Mesodermal cell (in vitro differentiated cells): ENCODE measurements at regions not wholly inside any gene's neighbourhood (a gene's known extent, or its start where the extent isn't known, plus 50 kb on each side); places are given as distances from the start of the nearest gene placed in this dataset.
A peak's percentile ranks its signal among the peaks of the same experiment; 100 is the strongest.
"Not testable (repeated sequence)": the region's sequence is repeated elsewhere in the genome, so short reads cannot be mapped to it uniquely, and the experiment has no call there.

Experiments used
- H3K27ac ChIP-seq: 2 replicates; pipeline ENCODE4 v1.7.0; 2013; ENCODE audit warnings: mild to moderate bottlenecking, low read depth, low read length, moderate library complexity; ENCODE audit not compliant: severe bottlenecking
- H3K36me3 ChIP-seq: 2 replicates; pipeline ENCODE4 v1.7.1; 2013; ENCODE audit warnings: mild to moderate bottlenecking, low read length, moderate library complexity; ENCODE audit not compliant: control insufficient read depth, insufficient read depth
- H3K4me1 ChIP-seq: one replicate; pipeline ENCODE4 v1.7.1; 2013; ENCODE audit warnings: mild to moderate bottlenecking, low read length; ENCODE audit not compliant: insufficient read depth, control insufficient read depth, poor library complexity, severe bottlenecking
- H3K4me3 ChIP-seq: 2 replicates; pipeline ENCODE4 v1.7.0; 2013; ENCODE audit warnings: low read length, control low read depth, mild to moderate bottlenecking; ENCODE audit not compliant: insufficient read depth, poor library complexity, severe bottlenecking; ENCODE audit errors: extremely low read depth
- H3K9me3 ChIP-seq: 2 replicates; pipeline ENCODE4 v1.7.1; 2013; ENCODE audit warnings: mild to moderate bottlenecking, low read length, moderate library complexity; ENCODE audit not compliant: control insufficient read depth
- WGBS, 2 experiments: methylation state at CpG; one replicate each; pipeline ENCODE4 v1.1.5; 2013; ENCODE audit warnings: missing lambda C conversion rate in 2 of 2; ENCODE audit not compliant: insufficient coverage in 2 of 2; 5-methylcytosine and 5-hydroxymethylcytosine counted together

DNA sequence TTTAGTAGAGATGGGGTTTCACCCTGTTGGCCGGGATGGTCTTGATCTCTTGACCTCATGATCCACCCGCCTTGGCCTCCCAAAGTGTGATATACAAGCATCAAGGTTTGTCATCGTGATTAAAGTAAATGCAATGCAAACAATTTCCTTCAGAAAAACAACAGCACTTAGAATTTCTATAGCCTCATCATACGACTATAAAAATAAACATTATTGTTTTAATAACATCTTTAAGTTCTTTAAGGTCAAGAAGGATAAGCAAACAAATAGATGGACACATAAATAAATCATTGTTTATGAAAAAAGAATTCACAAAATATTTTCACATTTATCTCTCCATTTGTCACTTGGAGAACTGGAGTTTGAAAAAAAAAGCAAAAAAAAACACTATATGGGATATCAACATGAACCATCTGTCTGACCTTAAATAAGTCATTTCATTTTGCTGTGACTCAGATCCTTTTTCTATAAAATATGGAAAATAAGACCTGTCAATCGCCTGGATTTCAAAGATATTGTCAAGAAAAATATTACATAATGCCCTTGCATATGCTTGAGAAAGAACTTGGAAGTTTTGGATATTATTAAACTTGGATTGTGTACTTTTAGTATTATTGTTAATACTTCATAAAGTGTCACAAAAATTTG, 642.0 kb upstream of the KCNMB2 start:
- H3K36me3 ChIP-seq: no peaks in the 10 kb centered on the region
- H3K4me3 ChIP-seq: no peak overlapping the region
- WGBS, 2 experiments: no CpG with 5 or more reads among the region's 5 CpGs
- peaks cover 11% of the 10 kb centered on the region for H3K9me3 ChIP-seq
- no peak overlapping the region for H3K27ac ChIP-seq
- H3K4me1 ChIP-seq: no peaks in the 10 kb centered on the region

- no peaks in the 10 kb centered on the region for H3K4me1 ChIP-seq
- no peak overlapping the region for H3K27ac ChIP-seq
- H3K36me3 ChIP-seq: no peaks in the 10 kb centered on the region
- no peak overlapping the region for H3K4me3 ChIP-seq
- WGBS, 2 experiments: 100% methylated on average over 1 of the region's 1 CpG
- peaks cover 18% of the 10 kb centered on the region for H3K9me3 ChIP-seq
These were observed 638.1 kb upstream of the KCNMB2 start for GRCh38 chr3:177898185-177898584.

- Histone ChIP-seq H3K4me1 (peaks cover under 1% of the 10 kb centered on the region), H3K27ac (no peak overlapping the region), H3K36me3 (no peaks in the 10 kb centered on the region), H3K4me3 (no peak overlapping the region), H3K9me3 (peaks cover 18% of the 10 kb centered on the region)
- 95 to 96% methylated on average over 6 to 7 of the region's 9 CpGs for WGBS, 2 experiments
These were observed 636.8 kb upstream of the KCNMB2 start for GRCh38 chr3:177899275-177900067.

GRCh38 chr3:177902876-177903275, 633.4 kb upstream of the KCNMB2 start:
- 60 to 100% methylated on average over 1 to 2 of the region's 5 CpGs for WGBS, 2 experiments
- Histone ChIP-seq H3K27ac (no peak overlapping the region), H3K4me1 (peaks cover 20% of the 10 kb centered on the region), H3K4me3 (no peak overlapping the region), H3K36me3 (no peaks in the 10 kb centered on the region), H3K9me3 (peaks cover 22% of the 10 kb centered on the region)

- no peak overlapping the region for H3K27ac ChIP-seq
- H3K36me3 ChIP-seq: no peaks in the 10 kb centered on the region
- H3K4me3 ChIP-seq: no peak overlapping the region
- H3K9me3 ChIP-seq: peaks cover 9% of the 10 kb centered on the region
- H3K4me1 ChIP-seq: peaks cover 20% of the 10 kb centered on the region
These were observed 631.6 kb upstream of the KCNMB2 start for GRCh38 chr3:177904621-177905020.

- Histone ChIP-seq H3K4me3 (no peak overlapping the region), H3K4me1 (peaks cover 20% of the 10 kb centered on the region), H3K36me3 (no peaks in the 10 kb centered on the region), H3K9me3 (peaks cover 3% of the 10 kb centered on the region), H3K27ac (peak overlapping the region; percentile 87)
- 60 to 80% methylated on average over 1 of the region's 4 CpGs for WGBS, 2 experiments
These were observed 630.8 kb upstream of the KCNMB2 start for GRCh38 chr3:177905173-177906125.

- WGBS, 2 experiments: 60 to 85% methylated on average over 2 of the region's 4 CpGs
- Histone ChIP-seq H3K27ac (peak overlapping the region; percentile 87), H3K36me3 (no peaks in the 10 kb centered on the region), H3K4me3 (no peak overlapping the region), H3K9me3 (peaks cover 3% of the 10 kb centered on the region), H3K4me1 (peaks cover 20% of the 10 kb centered on the region)
These were observed 630.1 kb upstream of the KCNMB2 start for GRCh38 chr3:177906126-177906511.

DNA sequence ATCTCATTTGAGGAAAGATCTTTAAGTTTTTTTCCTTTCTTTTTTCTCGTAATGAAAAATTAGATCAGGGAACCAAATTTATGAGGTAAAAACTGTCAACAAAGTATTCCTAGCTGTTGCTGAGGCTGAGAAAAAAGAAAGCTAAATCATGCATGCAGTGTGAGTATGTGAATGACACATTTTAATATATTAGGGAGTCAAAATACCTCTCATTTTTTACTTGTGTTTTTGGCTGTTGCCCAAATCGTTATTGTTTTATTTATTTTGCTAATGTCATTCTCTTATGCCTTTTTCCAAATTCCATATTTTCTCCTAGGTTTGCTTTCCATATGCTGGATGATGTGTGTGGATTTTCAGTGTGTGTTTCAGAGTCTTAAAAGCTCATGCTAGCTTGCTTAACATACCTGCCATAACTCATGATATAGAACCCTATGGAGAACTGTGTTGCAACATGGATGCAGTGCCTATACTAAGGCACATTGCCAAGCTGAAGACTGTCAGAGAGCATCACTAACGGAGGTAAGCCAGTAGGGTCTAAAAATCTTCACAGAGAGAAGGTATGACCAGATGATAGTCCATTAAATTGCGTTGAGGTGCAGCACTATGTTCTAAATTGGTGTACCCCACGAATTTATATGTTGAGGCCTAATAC, 629.5 kb upstream of the KCNMB2 start:
- Histone ChIP-seq H3K9me3 (peaks cover 3% of the 10 kb centered on the region), H3K27ac (peak overlapping the region; percentile 87), H3K4me1 (peaks cover 20% of the 10 kb centered on the region), H3K36me3 (no peaks in the 10 kb centered on the region), H3K4me3 (no peak overlapping the region)
- 81 to 100% methylated on average over 3 of the region's 5 CpGs for WGBS, 2 experiments

DNA sequence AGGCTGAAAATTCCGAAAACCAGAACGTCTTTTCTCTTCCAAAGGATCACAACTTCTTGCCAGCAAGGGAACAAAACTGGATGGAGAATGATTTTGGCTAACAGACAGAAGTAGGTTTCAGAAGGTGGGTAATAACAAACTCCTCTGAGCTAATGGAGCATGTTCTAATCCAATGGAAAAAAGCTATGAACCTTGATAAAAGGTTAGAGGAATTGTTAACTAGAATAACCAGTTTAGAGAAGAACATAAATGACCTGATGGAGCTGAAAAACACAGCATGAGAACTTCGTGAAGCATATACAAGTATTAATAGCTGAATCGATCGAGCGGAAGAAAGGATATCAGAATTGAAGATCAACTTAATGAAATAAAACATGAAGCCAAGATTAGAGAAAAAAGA, 626.7 kb upstream of the KCNMB2 start:
- 88 to 100% methylated on average over 4 of the region's 6 CpGs for WGBS, 2 experiments
- H3K9me3 ChIP-seq, H3K4me3 ChIP-seq, H3K36me3 ChIP-seq, H3K27ac ChIP-seq: not testable (repeated sequence)
- H3K4me1 ChIP-seq: peaks cover 19% of the 10 kb centered on the region

DNA sequence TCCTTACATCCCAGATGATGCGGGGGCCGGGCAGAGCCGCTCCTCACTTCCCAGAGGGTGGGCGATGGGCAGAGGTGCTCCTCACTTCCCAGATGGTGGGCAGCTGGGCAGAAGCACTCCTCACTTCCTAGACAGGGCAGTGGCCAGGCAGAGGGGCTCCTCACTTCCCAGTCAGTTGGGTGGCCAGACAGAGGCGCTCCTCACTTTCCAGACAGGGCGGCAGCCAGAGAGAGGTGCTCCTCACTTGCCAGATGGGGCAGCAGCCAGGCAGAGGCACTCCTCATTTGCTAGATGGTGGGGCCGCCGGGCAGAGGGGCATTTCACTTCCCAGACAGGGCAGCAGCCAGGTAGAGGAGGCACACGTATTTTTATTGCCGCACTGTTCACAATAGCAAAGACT, 622.0 kb upstream of the KCNMB2 start:
- 85 to 93% methylated on average over 10 of the region's 10 CpGs for WGBS, 2 experiments
- Histone ChIP-seq H3K4me3 (no peak overlapping the region), H3K9me3 (no peaks in the 10 kb centered on the region), H3K36me3 (no peaks in the 10 kb centered on the region), H3K4me1 (no peaks in the 10 kb centered on the region), H3K27ac (no peak overlapping the region)
